Osteocyte (in vitro differentiated cells): ENCODE measurements at regions not wholly inside any gene's neighbourhood (a gene's known extent, or its start where the extent isn't known, plus 50 kb on each side); places are given as distances from the start of the nearest gene placed in this dataset.

Source experiments
- DNase-seq: peaks from one replicate; pipeline ENCODE4 v3.0.0; 2021; ENCODE audit warnings: mixed read lengths; ENCODE audit not compliant: unreplicated experiment; ENCODE audit errors: extremely low spot score
- H3K27ac Mint-ChIP-seq: one replicate; pipeline ENCODE4 v1.8.0; 2021; ENCODE audit warnings: mild to moderate bottlenecking, mixed read lengths; ENCODE audit not compliant: unreplicated experiment
- H3K27me3 Mint-ChIP-seq: one replicate; pipeline ENCODE4 v1.8.0; 2021; ENCODE audit warnings: mixed read lengths; ENCODE audit not compliant: unreplicated experiment
- H3K36me3 Mint-ChIP-seq: one replicate; pipeline ENCODE4 v1.8.0; 2021; ENCODE audit warnings: mixed read lengths; ENCODE audit not compliant: unreplicated experiment
- H3K4me1 Mint-ChIP-seq: one replicate; pipeline ENCODE4 v1.8.0; 2021; ENCODE audit warnings: mixed read lengths; ENCODE audit not compliant: unreplicated experiment
- H3K4me3 Mint-ChIP-seq: one replicate; pipeline ENCODE4 v1.8.0; 2021; ENCODE audit warnings: mild to moderate bottlenecking, moderate library complexity, mixed read lengths; ENCODE audit not compliant: unreplicated experiment
- H3K9me3 Mint-ChIP-seq: one replicate; pipeline ENCODE4 v1.8.0; 2021; ENCODE audit warnings: mixed read lengths; ENCODE audit not compliant: unreplicated experiment
- TF ChIP-seq, protein P1 (sequence below): fragments of 200-600 bp; sonication (generic); IDR thresholded peaks from 2 replicates; pipeline ENCODE4 v1.5.0; 2021; ENCODE audit warnings: antibody characterized with exemption, mild to moderate bottlenecking, moderate library complexity

DNA sequence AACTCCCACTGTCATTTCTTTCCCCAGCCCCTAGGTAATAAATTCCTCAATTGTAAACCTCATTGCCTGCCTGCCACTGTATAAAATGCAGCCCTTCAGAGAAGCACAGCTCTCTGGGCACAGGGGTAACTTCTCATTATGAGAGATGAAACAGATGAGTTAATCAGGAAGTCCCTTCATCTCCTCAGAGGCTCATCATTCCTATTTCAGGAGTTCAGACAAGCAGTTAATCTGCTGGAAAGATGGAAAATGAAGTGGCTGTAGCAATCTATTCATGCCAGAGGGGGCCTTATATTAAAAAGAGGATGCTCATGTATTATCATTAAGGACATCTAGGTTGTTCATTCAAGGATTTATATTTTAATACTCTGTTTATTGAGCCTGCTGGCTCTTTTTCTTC, 519.5 kb upstream of the LMCD1 start:
- no peak for DNase-seq
- TF ChIP-seq, protein P1, sequence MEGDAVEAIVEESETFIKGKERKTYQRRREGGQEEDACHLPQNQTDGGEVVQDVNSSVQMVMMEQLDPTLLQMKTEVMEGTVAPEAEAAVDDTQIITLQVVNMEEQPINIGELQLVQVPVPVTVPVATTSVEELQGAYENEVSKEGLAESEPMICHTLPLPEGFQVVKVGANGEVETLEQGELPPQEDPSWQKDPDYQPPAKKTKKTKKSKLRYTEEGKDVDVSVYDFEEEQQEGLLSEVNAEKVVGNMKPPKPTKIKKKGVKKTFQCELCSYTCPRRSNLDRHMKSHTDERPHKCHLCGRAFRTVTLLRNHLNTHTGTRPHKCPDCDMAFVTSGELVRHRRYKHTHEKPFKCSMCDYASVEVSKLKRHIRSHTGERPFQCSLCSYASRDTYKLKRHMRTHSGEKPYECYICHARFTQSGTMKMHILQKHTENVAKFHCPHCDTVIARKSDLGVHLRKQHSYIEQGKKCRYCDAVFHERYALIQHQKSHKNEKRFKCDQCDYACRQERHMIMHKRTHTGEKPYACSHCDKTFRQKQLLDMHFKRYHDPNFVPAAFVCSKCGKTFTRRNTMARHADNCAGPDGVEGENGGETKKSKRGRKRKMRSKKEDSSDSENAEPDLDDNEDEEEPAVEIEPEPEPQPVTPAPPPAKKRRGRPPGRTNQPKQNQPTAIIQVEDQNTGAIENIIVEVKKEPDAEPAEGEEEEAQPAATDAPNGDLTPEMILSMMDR = no peak
- no peaks in the 10 kb centered on the region for H3K27me3 Mint-ChIP-seq
- H3K9me3 Mint-ChIP-seq = no peaks in the 10 kb centered on the region
- peaks cover 14% of the 10 kb centered on the region for H3K4me1 Mint-ChIP-seq
- no peaks in the 10 kb centered on the region for H3K36me3 Mint-ChIP-seq
- no peak overlapping the region for H3K27ac Mint-ChIP-seq
- H3K4me3 Mint-ChIP-seq = no peak overlapping the region

- no peaks in the 10 kb centered on the region for H3K9me3 Mint-ChIP-seq
These were observed 502.2 kb upstream of the LMCD1 start for GRCh38 chr3:7999384-7999783.

GRCh38 chr3:8001307-8001706, 500.3 kb upstream of the LMCD1 start:
- H3K27ac Mint-ChIP-seq = no peak overlapping the region
- H3K4me1 Mint-ChIP-seq = no peaks in the 10 kb centered on the region
- no peak for DNase-seq
- TF ChIP-seq, protein P1 = no peak
- no peaks in the 10 kb centered on the region for H3K9me3 Mint-ChIP-seq
- no peaks in the 10 kb centered on the region for H3K36me3 Mint-ChIP-seq
- H3K27me3 Mint-ChIP-seq = peaks cover 6% of the 10 kb centered on the region
- H3K4me3 Mint-ChIP-seq = no peak overlapping the region

More at GRCh38 chr3:7999384-7999783, 502.2 kb upstream of the LMCD1 start:
- Mint-ChIP-seq H3K4me1 (no peaks in the 10 kb centered on the region), H3K27me3 (peaks cover 6% of the 10 kb centered on the region), H3K4me3 (no peak overlapping the region), H3K27ac (no peak overlapping the region), H3K36me3 (no peaks in the 10 kb centered on the region)
- DNase-seq = no peak
- TF ChIP-seq, protein P1 = no peak

GRCh38 chr3:8001712-8002111, 499.9 kb upstream of the LMCD1 start:
- Mint-ChIP-seq H3K9me3 (no peaks in the 10 kb centered on the region), H3K4me1 (no peaks in the 10 kb centered on the region)

GRCh38 chr3:8011902-8012301, 489.7 kb upstream of the LMCD1 start:
- TF ChIP-seq, protein P1 = no peak
- no peaks in the 10 kb centered on the region for H3K4me1 Mint-ChIP-seq
- no peaks in the 10 kb centered on the region for H3K36me3 Mint-ChIP-seq
- no peak overlapping the region for H3K27ac Mint-ChIP-seq
- no peak for DNase-seq
- no peak overlapping the region for H3K4me3 Mint-ChIP-seq
- no peaks in the 10 kb centered on the region for H3K27me3 Mint-ChIP-seq
- H3K9me3 Mint-ChIP-seq = no peaks in the 10 kb centered on the region

More at GRCh38 chr3:8001712-8002111, 499.9 kb upstream of the LMCD1 start:
- TF ChIP-seq, protein P1 = no peak
- Mint-ChIP-seq H3K36me3 (no peaks in the 10 kb centered on the region), H3K4me3 (no peak overlapping the region), H3K27ac (no peak overlapping the region), H3K27me3 (peaks cover 6% of the 10 kb centered on the region)
- no peak for DNase-seq
